ENCODE measurements at regions not wholly inside any gene's neighbourhood (a gene's known extent, or its start where the extent isn't known, plus 50 kb on each side); places are given as distances from the start of the nearest gene placed in this dataset.

GRCh38 chr2:20900052-20900636, 77.2 kb upstream of the LDAH start:
- no TSS peak for BruUV-seq (replicated peaks)

GRCh38 chr2:20897874-20898453, 75.1 kb upstream of the LDAH start:
- Histone ChIP-seq H3K4me3 (ENCODE audit: low read depth, low read length, poor library complexity, severe bottlenecking) (no peak overlapping the region), H3K79me2 (ENCODE audit: insufficient read depth, low read depth, low read length) (no peaks in the 10 kb centered on the region), H3K4me1 (ENCODE audit: insufficient read depth, low read length, poor library complexity, severe bottlenecking) (no peaks in the 10 kb centered on the region), H3K9me2 (ENCODE audit: insufficient read depth, low read length) (no peaks in the 10 kb centered on the region), H2AFZ (ENCODE audit: low read length) (no peak overlapping the region), H3K36me3 (ENCODE audit: insufficient read depth, low read length) (no peaks in the 10 kb centered on the region), H3K27ac (ENCODE audit: low read depth, low read length, poor library complexity, severe bottlenecking) (no peak overlapping the region), H3K9me3 (ENCODE audit: low read length) (no peaks in the 10 kb centered on the region), H4K20me1 (ENCODE audit: insufficient read depth, low read length) (no peaks in the 10 kb centered on the region), H3K4me2 (ENCODE audit: low read length) (no peak overlapping the region)
- intact Hi-C loops (cut with micrococcal nuclease; ENCODE audit: unreplicated experiment) = no loop called here
- no TSS peak for BruUV-seq (replicated peaks)
- CTCF ChIA-PET (ENCODE audit: unreplicated experiment) = no interaction called here
- POLR2A ChIA-PET = interaction anchor here (0.7 kb wide), 1 partner anchor 741 kb away, joined by 3 read pairs; no protein-coding TSS in a partner anchor
- TF ChIP-seq EZH2phosphoT487 (IDR thresholded peaks at IDR 0.05; ENCODE audit: borderline replicate concordance, low read depth, low read length) = no peak
- TF ChIP-seq CTCF (conservative IDR thresholded peaks at IDR 0.05; ENCODE audit: low read length) = no peak
- no peak for DNase-seq (ENCODE audit: low spot score)

More at GRCh38 chr2:20900052-20900636, 77.2 kb upstream of the LDAH start:
- H3K36me3 ChIP-seq (ENCODE audit: insufficient read depth, low read length) = no peaks in the 10 kb centered on the region
- no peak overlapping the region for H3K4me2 ChIP-seq (ENCODE audit: low read length)
- no peaks in the 10 kb centered on the region for H3K9me2 ChIP-seq (ENCODE audit: insufficient read depth, low read length)
- CTCF ChIA-PET (ENCODE audit: unreplicated experiment) = no interaction called here
- H3K27ac ChIP-seq (ENCODE audit: low read depth, low read length, poor library complexity, severe bottlenecking) = no peak overlapping the region
- H3K79me2 ChIP-seq (ENCODE audit: insufficient read depth, low read depth, low read length) = no peaks in the 10 kb centered on the region
- H2AFZ ChIP-seq (ENCODE audit: low read length) = no peak overlapping the region
- no peaks in the 10 kb centered on the region for H4K20me1 ChIP-seq (ENCODE audit: insufficient read depth, low read length)
- POLR2A ChIA-PET = interaction anchor here (0.7 kb wide), 1 partner anchor 9 kb away, joined by 3 read pairs; no protein-coding TSS in a partner anchor
- no peaks in the 10 kb centered on the region for H3K9me3 ChIP-seq (ENCODE audit: low read length)
- H3K4me3 ChIP-seq (ENCODE audit: low read depth, low read length, poor library complexity, severe bottlenecking) = no peak overlapping the region
- TF ChIP-seq EZH2phosphoT487 (IDR thresholded peaks at IDR 0.05; ENCODE audit: borderline replicate concordance, low read depth, low read length) (no peak), CTCF (conservative IDR thresholded peaks at IDR 0.05; ENCODE audit: low read length) (no peak)
- DNase-seq (ENCODE audit: low spot score) = no peak
- no peaks in the 10 kb centered on the region for H3K4me1 ChIP-seq (ENCODE audit: insufficient read depth, low read length, poor library complexity, severe bottlenecking)
- intact Hi-C loops (cut with micrococcal nuclease; ENCODE audit: unreplicated experiment) = no loop called here

- no peak for DNase-seq (ENCODE audit: low spot score)
- Histone ChIP-seq H3K79me2 (ENCODE audit: insufficient read depth, low read depth, low read length) (no peaks in the 10 kb centered on the region), H3K4me3 (ENCODE audit: low read depth, low read length, poor library complexity, severe bottlenecking) (no peak overlapping the region), H3K9me2 (ENCODE audit: insufficient read depth, low read length) (no peaks in the 10 kb centered on the region), H3K36me3 (ENCODE audit: insufficient read depth, low read length) (no peaks in the 10 kb centered on the region), H3K4me1 (ENCODE audit: insufficient read depth, low read length, poor library complexity, severe bottlenecking) (no peaks in the 10 kb centered on the region), H2AFZ (ENCODE audit: low read length) (no peak overlapping the region), H3K4me2 (ENCODE audit: low read length) (no peak overlapping the region), H3K9me3 (ENCODE audit: low read length) (no peaks in the 10 kb centered on the region), H3K27ac (ENCODE audit: low read depth, low read length, poor library complexity, severe bottlenecking) (no peak overlapping the region), H4K20me1 (ENCODE audit: insufficient read depth, low read length) (no peaks in the 10 kb centered on the region)
- ChIA-PET CTCF (ENCODE audit: unreplicated experiment) (no interaction called here), POLR2A (no interaction called here)
- BruUV-seq (replicated peaks) = no TSS peak
- TF ChIP-seq EZH2phosphoT487 (IDR thresholded peaks at IDR 0.05; ENCODE audit: borderline replicate concordance, low read depth, low read length) (no peak), CTCF (conservative IDR thresholded peaks at IDR 0.05; ENCODE audit: low read length) (no peak)
- intact Hi-C loops (cut with micrococcal nuclease; ENCODE audit: unreplicated experiment) = no loop called here
Observed at GRCh38 chr2:20897047-20897446, 74.1 kb upstream of the LDAH start.

Measured in OCI-LY7 (cell line).